HepG2 (cell line): ENCODE measurements at regions not wholly inside any gene's neighbourhood (a gene's known extent, or its start where the extent isn't known, plus 50 kb on each side); places are given as distances from the start of the nearest gene placed in this dataset.
A peak's percentile ranks its signal among the peaks of the same experiment; 100 is the strongest.

ENCODE experiments used
- ATF7-NPFF ChIP-seq: sonication (generic); formaldehyde crosslinking; IDR thresholded peaks from 2 replicates; pipeline ENCODE4 v1.8.1; 2023; ENCODE audit warnings: mild to moderate bottlenecking, low read depth, missing genetic modification reagents, moderate library complexity
- FOXC1 ChIP-seq: sonication (generic); formaldehyde crosslinking; IDR thresholded peaks from 2 replicates; pipeline ENCODE4 v1.8.0; 2022; ENCODE audit warnings: mild to moderate bottlenecking, missing genetic modification reagents, borderline replicate concordance
- FOXK2 ChIP-seq: fragments of 450-650 bp; IDR thresholded peaks from 2 replicates; pipeline ENCODE4 v1.6.1; 2016
- HNF1B ChIP-seq: sonication (generic); formaldehyde crosslinking; IDR thresholded peaks from 2 replicates; pipeline ENCODE4 v1.5.1; 2020; ENCODE audit warnings: mild to moderate bottlenecking, moderate library complexity, missing genetic modification reagents
- MNT ChIP-seq: fragments of 450-650 bp; IDR thresholded peaks from 2 replicates; pipeline ENCODE4 v1.6.1; 2016
- NFYB ChIP-seq: sonication (generic); formaldehyde crosslinking; IDR thresholded peaks from 2 replicates; pipeline ENCODE4 v1.4.0; 2020; ENCODE audit warnings: missing genetic modification reagents
- POLR2A ChIP-seq, 2 experiments: IDR thresholded peaks; 2 replicates each; pipeline ENCODE4 v1.6.1; 2011; ENCODE audit warnings: low read depth in 2 of 2, low read length in 2 of 2, mild to moderate bottlenecking in 1 of 2, moderate library complexity in 1 of 2; ENCODE audit not compliant: insufficient read depth in 1 of 2
- PRDM15 ChIP-seq: sonication (generic); formaldehyde crosslinking; IDR thresholded peaks from 2 replicates; pipeline ENCODE4 v1.4.0; 2020; ENCODE audit warnings: missing genetic modification reagents
- ZBTB37 ChIP-seq: sonication (generic); formaldehyde crosslinking; IDR thresholded peaks from 2 replicates; pipeline ENCODE4 v1.4.0; 2020; ENCODE audit warnings: mild to moderate bottlenecking, missing genetic modification reagents
- ZNF232 ChIP-seq: sonication (generic); formaldehyde crosslinking; IDR thresholded peaks from 2 replicates; pipeline ENCODE4 v1.4.0; 2020; ENCODE audit warnings: missing genetic modification reagents, borderline replicate concordance
- TF ChIP-seq, protein P1 (sequence below), 2 experiments: sonication (generic) in 1 of 2; formaldehyde crosslinking in 1 of 2; IDR thresholded peaks; 2 replicates each; pipeline versions ENCODE4 v1.6.1 to v1.9.0; 2014 to 2022; ENCODE audit warnings: antibody characterized with exemption in 1 of 2, borderline replicate concordance in 1 of 2, inconsistent platforms in 1 of 2, low read depth in 1 of 2, missing genetic modification reagents in 1 of 2
- TF ChIP-seq, protein P2 (sequence below): sonication (generic); formaldehyde crosslinking; IDR thresholded peaks from 2 replicates; pipeline ENCODE4 v1.5.1; 2020; ENCODE audit warnings: missing genetic modification reagents, mild to moderate bottlenecking, borderline replicate concordance

DNA sequence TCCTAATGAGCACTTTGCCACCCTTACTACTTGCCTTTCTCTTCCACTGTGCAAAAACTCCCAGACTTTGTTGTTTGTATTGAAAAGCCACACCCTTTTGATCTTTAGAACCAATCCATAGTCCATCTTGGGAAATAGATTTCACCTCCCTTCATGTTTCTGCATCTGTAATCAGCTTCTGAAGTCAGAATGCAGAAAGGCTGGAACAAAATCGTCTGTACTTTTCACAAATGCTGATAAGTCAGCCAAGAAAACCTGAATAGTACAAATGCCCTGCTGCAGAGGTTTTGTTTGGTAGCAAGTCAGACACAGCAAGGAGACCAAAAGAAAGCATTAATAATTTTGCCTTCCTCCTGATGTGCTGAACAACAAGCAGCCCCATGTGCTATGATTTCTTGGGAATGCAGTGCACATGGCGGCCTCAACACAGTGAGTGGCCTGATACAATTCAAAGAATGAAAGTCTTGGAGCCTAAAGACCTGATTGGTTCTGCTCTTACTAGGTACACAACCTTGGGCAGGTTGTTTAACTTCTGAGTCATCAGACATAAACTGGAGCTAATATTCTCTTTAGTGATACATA, 59.2 kb upstream of the STK32A start (continued):
- TF ChIP-seq, protein P1, sequence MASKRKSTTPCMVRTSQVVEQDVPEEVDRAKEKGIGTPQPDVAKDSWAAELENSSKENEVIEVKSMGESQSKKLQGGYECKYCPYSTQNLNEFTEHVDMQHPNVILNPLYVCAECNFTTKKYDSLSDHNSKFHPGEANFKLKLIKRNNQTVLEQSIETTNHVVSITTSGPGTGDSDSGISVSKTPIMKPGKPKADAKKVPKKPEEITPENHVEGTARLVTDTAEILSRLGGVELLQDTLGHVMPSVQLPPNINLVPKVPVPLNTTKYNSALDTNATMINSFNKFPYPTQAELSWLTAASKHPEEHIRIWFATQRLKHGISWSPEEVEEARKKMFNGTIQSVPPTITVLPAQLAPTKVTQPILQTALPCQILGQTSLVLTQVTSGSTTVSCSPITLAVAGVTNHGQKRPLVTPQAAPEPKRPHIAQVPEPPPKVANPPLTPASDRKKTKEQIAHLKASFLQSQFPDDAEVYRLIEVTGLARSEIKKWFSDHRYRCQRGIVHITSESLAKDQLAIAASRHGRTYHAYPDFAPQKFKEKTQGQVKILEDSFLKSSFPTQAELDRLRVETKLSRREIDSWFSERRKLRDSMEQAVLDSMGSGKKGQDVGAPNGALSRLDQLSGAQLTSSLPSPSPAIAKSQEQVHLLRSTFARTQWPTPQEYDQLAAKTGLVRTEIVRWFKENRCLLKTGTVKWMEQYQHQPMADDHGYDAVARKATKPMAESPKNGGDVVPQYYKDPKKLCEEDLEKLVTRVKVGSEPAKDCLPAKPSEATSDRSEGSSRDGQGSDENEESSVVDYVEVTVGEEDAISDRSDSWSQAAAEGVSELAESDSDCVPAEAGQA (IDR thresholded peaks at IDR 0.05; ENCODE audit: low read depth), result no peak
- TF ChIP-seq, protein P1 (CRISPR knock-in tag; IDR thresholded peaks at IDR 0.05; ENCODE audit: borderline replicate concordance), result no peak; the same call in 1 of the 2 replicates
- TF ChIP-seq ATF7-NPFF (CRISPR knock-in tag), result no peak
- TF ChIP-seq POLR2A (IDR thresholded peaks at IDR 0.05; ENCODE audit: insufficient read depth in 1 of 2, low read depth in 2 of 2, low read length in 2 of 2), result no peak
- TF ChIP-seq ZBTB37 (CRISPR knock-in tag), result no peak
- TF ChIP-seq HNF1B (CRISPR knock-in tag), result no peak
- no peak for TF ChIP-seq PRDM15 (CRISPR knock-in tag)
- no peak for TF ChIP-seq ZNF232 (CRISPR knock-in tag)
- peak; percentile 71 for TF ChIP-seq NFYB (CRISPR knock-in tag)
- TF ChIP-seq, protein P2, sequence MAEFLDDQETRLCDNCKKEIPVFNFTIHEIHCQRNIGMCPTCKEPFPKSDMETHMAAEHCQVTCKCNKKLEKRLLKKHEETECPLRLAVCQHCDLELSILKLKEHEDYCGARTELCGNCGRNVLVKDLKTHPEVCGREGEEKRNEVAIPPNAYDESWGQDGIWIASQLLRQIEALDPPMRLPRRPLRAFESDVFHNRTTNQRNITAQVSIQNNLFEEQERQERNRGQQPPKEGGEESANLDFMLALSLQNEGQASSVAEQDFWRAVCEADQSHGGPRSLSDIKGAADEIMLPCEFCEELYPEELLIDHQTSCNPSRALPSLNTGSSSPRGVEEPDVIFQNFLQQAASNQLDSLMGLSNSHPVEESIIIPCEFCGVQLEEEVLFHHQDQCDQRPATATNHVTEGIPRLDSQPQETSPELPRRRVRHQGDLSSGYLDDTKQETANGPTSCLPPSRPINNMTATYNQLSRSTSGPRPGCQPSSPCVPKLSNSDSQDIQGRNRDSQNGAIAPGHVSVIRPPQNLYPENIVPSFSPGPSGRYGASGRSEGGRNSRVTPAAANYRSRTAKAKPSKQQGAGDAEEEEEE (CRISPR knock-in tag), result no peak
- peak; percentile 33; the same call in 1 of the 2 replicates for TF ChIP-seq MNT
- TF ChIP-seq FOXK2, result no peak
- TF ChIP-seq FOXC1 (CRISPR knock-in tag), result no peak
